ENCODE measurements at regions not wholly inside any gene's neighbourhood (a gene's known extent, or its start where the extent isn't known, plus 50 kb on each side); places are given as distances from the start of the nearest gene placed in this dataset.
"Not testable (repeated sequence)": the region's sequence is repeated elsewhere in the genome, so short reads cannot be mapped to it uniquely, and the experiment has no call there.

GRCh38 chr7:113705439-113705838 lies 213.4 kb downstream of the PPP1R3A start:
- ATAC-seq = no peak

DNA sequence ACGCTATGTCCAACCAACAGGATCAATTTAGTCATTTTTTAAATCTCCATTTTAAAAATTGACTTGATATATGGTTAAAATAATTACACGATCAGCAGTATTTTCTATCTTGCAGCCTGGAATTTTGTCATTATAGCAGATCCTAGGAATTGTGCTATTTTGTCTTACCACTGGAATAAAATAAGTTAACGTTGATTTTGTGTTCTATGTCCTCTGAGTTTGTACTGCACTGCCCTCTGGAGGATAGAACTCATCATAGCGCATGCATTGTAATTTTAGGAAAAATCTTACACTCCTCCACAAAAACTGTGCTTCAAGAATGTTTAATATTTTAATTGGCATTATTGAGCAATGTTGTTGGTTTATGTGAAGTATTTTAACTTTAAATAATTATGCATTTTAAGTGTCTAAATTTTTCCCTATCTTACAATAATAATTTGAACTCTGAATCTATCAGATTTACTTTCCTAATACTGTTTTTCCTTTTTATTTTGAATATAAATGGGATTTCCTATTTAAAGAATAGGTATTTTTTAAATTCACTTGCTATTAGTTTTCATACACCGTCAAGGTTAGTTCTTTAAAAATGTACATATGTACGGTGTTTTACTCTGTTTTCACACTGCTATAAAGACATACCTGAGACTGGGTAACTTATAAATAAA lies 220.1 kb downstream of the PPP1R3A start:
- ATAC-seq = no peak

DNA sequence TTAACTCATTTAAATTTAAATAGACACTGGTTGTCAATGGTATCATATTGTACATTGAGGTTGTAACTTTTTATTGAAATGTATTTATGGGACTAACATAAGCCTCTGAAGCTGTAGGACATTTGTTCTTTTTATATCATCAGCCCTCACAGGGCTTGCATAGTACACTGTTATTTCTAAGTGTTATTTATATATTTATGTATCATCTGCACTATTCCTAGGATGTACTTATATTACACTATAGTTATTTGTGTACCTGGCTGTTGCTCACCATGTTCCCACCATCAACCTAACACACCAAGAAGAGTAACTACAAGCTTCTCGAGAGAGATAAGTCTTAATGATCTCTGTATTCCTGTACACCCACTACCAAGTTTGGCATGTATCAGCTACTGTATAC lies 224.7 kb downstream of the PPP1R3A start:
- ATAC-seq = no peak

DNA sequence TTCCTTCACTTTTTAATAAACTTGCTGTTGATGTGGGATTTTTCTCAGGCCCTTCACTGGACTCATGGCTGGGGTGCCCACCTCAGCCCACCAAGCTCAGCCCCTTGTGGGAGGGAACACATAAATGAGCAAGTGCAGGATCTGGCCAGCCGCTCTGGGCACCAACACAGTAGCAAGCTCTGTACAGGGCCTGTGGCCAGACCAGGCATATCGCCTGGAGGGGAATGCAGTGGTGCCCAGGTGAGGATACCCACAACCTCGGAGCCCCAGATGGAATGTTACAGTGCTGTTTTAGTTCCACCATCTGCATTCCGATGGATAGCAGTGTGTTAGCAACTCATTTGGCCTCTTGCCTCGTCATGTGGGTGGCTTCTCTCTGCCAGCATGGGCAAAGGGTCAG lies 234.6 kb downstream of the PPP1R3A start:
- ATAC-seq = no peak

- ATAC-seq = no peak
These were observed 241.0 kb downstream of the PPP1R3A start for GRCh38 chr7:113677811-113678210.

GRCh38 chr7:113664867-113665266 lies 253.9 kb downstream of the PPP1R3A start:
- ATAC-seq = no peak

DNA sequence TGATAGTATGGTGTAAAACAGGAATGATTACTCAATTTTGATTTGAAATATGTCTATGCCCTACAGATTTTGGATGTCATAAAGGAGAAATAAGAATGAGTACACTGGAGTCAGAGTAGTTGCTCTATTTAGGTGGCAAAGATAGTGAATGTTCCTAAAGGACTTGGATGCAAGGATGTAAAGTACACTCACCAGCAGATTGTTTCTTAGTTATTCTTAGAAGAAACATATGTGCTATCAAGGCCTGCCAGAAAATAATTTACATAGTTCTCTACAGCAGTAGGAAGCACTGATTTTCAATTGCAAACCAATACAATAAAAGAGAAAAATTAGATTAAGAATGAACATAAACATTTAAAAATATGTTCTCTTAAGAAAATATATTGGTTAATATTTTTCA lies 259.4 kb downstream of the PPP1R3A start:
- ATAC-seq = no peak

DNA sequence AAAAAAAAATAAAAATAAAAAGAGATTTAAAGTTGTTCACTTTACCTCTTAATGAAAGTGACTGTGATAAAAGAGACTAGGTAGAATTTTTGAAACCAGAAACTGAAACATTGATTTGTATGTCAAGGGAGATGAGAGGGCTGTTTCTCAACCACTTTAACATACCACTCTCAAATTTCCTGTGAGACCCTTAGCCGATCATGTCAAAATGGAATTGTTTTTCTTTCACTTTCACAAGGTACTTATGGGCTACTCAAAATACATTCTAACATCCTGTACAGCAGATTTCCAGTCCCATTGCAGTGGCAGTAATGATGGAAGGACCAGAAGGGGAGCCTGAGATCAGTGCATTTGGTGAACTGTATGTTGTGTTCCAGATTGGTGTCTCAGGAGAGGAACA lies 261.2 kb downstream of the PPP1R3A start:
- ATAC-seq = no peak

GRCh38 chr7:113652501-113652900 lies 266.3 kb downstream of the PPP1R3A start:
- no peak for ATAC-seq

GRCh38 chr7:113649556-113649955 lies 269.3 kb downstream of the PPP1R3A start:
- ATAC-seq = no peak

GRCh38 chr7:113639221-113639620 lies 279.6 kb downstream of the PPP1R3A start:
- no peak for ATAC-seq

- ATAC-seq = no peak
These were observed 281.9 kb downstream of the PPP1R3A start for GRCh38 chr7:113636727-113637421.

DNA sequence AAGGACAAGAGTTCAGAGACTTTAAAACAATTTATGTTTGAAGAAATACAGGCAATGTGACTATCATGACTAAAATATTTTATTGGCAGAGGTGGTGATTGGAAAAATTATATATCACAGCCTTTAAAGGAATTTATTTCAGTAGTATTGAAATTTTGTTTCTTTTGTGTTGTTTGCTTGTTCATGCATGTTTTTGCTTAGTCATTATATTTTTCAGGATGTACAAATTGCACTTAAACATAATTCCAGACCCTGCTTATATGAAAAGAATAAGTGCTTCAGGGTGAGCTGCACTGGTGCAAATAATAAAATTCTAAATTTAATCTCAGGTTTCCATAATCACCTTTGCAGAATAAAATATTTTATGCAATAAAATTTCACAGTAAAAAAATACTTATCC lies 283.3 kb downstream of the PPP1R3A start:
- ATAC-seq = no peak

DNA sequence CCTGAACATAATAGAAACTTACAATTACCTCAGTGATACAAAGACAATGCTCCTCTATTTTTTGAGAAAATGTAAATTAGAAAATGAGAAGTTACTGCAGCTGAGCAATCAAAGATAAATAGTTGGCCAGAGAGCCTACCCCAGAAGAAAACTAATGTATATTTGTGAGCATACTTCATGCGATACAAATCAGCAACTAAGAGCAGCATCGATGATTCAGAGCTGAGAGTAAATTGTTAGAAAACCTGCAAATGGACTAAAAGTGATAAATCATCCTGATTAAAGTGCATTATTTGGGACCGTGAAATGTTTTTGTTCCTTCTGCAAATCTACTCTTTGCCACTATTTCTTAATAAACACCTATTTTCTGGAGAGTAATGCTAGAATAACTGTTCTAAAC lies 285.7 kb downstream of the PPP1R3A start:
- no peak for ATAC-seq

- ATAC-seq = no peak
These were observed 289.6 kb downstream of the PPP1R3A start for GRCh38 chr7:113628948-113629847.

GRCh38 chr7:113625494-113626102 lies 293.2 kb downstream of the PPP1R3A start:
- no peak for ATAC-seq

GRCh38 chr7:113622796-113623195 lies 296.0 kb downstream of the PPP1R3A start:
- no peak for ATAC-seq

- no peak for ATAC-seq
These were observed 308.2 kb downstream of the PPP1R3A start for GRCh38 chr7:113610572-113610971.

DNA sequence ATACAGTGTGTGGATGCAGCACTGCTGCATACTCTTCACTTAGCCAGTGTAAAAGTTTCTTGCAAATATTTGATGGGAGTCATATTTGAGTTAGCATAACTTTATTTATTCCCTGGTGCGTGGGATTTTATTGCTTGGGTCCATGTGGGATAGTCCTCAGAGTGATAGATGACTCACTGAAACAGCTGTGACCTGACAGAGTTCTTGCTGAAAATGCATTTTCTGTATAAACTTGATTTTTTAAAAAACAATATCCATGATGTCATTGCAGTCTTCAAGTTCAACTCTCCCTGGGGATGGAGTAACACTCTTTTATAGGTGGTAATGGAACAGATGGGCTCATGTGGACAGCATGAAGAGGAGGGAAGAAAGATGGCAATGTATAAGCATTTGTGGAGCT lies 310.0 kb downstream of the PPP1R3A start:
- no peak for ATAC-seq

DNA sequence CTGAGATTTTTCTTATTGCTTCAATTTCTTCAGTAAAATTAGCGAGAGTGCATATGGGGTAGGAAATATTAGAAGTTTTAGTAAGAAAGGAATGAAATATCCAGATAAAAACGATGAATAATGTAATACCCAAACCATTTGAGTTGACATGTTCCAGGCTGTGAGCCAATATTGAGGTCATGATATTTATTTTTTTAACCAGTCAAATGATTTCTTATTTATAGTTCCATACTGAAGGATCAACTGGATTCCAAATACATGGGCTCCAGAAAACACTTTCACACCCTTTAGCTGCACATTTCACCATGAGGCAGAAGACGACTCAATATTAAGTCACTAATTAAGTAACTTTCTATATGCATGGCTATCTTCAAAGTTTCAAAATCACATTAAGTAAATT lies 312.5 kb downstream of the PPP1R3A start:
- ATAC-seq = no peak

DNA sequence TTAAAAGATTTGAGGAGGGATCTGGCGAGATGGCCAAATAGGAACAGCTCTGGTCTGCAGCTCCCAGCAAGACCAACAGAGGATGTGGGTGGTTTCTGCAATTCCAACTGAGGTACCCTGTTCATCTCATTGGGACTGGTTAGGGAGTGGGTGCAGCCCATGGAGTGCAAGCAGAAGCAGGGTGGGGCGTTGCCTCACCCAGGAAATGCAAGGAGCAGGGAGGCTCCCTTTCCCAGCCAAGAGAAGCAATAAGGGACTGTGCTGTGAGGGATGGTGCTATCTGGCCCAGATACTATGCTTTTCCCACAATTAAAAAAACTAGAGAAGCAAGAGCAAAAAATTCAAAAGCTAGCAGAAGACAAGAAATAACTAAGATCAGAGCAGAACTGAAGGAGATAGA lies 318.4 kb downstream of the PPP1R3A start:
- ATAC-seq = not testable (repeated sequence)

GRCh38 chr7:113593455-113593854 lies 325.4 kb downstream of the PPP1R3A start:
- not testable (repeated sequence) for ATAC-seq

- ATAC-seq = not testable (repeated sequence)
These were observed 325.9 kb downstream of the PPP1R3A start for GRCh38 chr7:113592924-113593323.
